Liver (tissue), 8 donors: ENCODE measurements at regions not wholly inside any gene's neighbourhood (a gene's known extent, or its start where the extent isn't known, plus 50 kb on each side); places are given as distances from the start of the nearest gene placed in this dataset.

Source experiments
- DNase-seq: peaks from one replicate; pipeline ENCODE4 v3.0.0-alpha.2; 2017; ENCODE audit warnings: low spot score
- H3K27ac ChIP-seq, 2 donors: one replicate each; pipeline ENCODE4 v1.7.0; 2013; ENCODE audit warnings: inconsistent platforms in 2 of 2, low read length in 2 of 2, control low read depth in 1 of 2, low read depth in 1 of 2, mild to moderate bottlenecking in 1 of 2
- H3K27me3 ChIP-seq, 4 donors: one replicate each; pipeline versions ENCODE4 v1.6.1 to v1.7.0; 2013; ENCODE audit warnings: low read length in 3 of 4, inconsistent platforms in 1 of 4, mild to moderate bottlenecking in 1 of 4, moderate library complexity in 1 of 4; ENCODE audit not compliant: control insufficient read depth in 4 of 4, insufficient read depth in 4 of 4
- H3K36me3 ChIP-seq, 4 donors: one replicate each; pipeline versions ENCODE4 v1.6.1 to v1.7.0; 2013; ENCODE audit warnings: low read length in 3 of 4, mild to moderate bottlenecking in 3 of 4, low read depth in 1 of 4, moderate library complexity in 1 of 4; ENCODE audit not compliant: control insufficient read depth in 4 of 4, insufficient read depth in 3 of 4
- H3K4me1 ChIP-seq, 4 donors: one replicate each; pipeline versions ENCODE4 v1.6.1 to v1.7.0; 2013; ENCODE audit warnings: low read length in 3 of 4, mild to moderate bottlenecking in 3 of 4, moderate library complexity in 1 of 4; ENCODE audit not compliant: control insufficient read depth in 4 of 4, insufficient read depth in 4 of 4
- H3K4me3 ChIP-seq, 3 donors: one replicate each; pipeline versions ENCODE4 v1.6.1 to v1.7.0; 2013; ENCODE audit warnings: low read length in 3 of 3, control low read depth in 1 of 3, low read depth in 1 of 3, mild to moderate bottlenecking in 1 of 3
- H3K9ac ChIP-seq, 2 donors: one replicate each; pipeline ENCODE4 v1.7.0; 2013; ENCODE audit warnings: low read length in 2 of 2, mild to moderate bottlenecking in 2 of 2, moderate library complexity in 2 of 2, control low read depth in 1 of 2, low read depth in 1 of 2
- H3K9me3 ChIP-seq, 4 donors: one replicate each; pipeline versions ENCODE4 v1.6.1 to v1.7.0; 2013; ENCODE audit warnings: low read length in 3 of 4; ENCODE audit not compliant: control insufficient read depth in 4 of 4
- ATF3 ChIP-seq: IDR thresholded peaks from 2 replicates; pipeline ENCODE4 v1.6.1; 2016; ENCODE audit warnings: antibody characterized with exemption
- CTCF ChIP-seq: fragments of 150-350 bp; IDR thresholded peaks from 2 replicates; pipeline ENCODE4 v1.5.1; 2017; ENCODE audit warnings: improper control_type of control experiment, low read depth, low read length; ENCODE audit not compliant: missing input control
- EGR1 ChIP-seq, 2 donors: IDR thresholded peaks; 2 replicates each; pipeline ENCODE4 v1.6.1; 2016 to 2018; ENCODE audit warnings: antibody characterized with exemption in 2 of 2, low read depth in 2 of 2
- FOXA1 ChIP-seq: IDR thresholded peaks from 2 replicates; pipeline ENCODE4 v1.6.1; 2016; ENCODE audit warnings: antibody characterized with exemption
- GABPA ChIP-seq, 2 donors: IDR thresholded peaks in 1 of 2; conservative IDR thresholded peaks in 1 of 2; 2 replicates each; pipeline ENCODE4 v1.6.1; 2016; ENCODE audit warnings: antibody characterized with exemption in 2 of 2, mild to moderate bottlenecking in 1 of 2, moderate library complexity in 1 of 2
- HNF4G ChIP-seq: IDR thresholded peaks from 2 replicates; pipeline ENCODE4 v1.6.1; 2016; ENCODE audit warnings: antibody characterized with exemption
- JUND ChIP-seq, 2 donors: IDR thresholded peaks; 2 replicates each; pipeline ENCODE4 v1.6.1; 2016; ENCODE audit warnings: antibody characterized with exemption in 2 of 2
- MAX ChIP-seq: IDR thresholded peaks from 2 replicates; pipeline ENCODE4 v1.6.1; 2016; ENCODE audit warnings: antibody characterized with exemption
- NR2F2 ChIP-seq: IDR thresholded peaks from 2 replicates; pipeline ENCODE4 v1.6.1; 2016; ENCODE audit warnings: antibody characterized with exemption
- RAD21 ChIP-seq, 2 donors: IDR thresholded peaks; 2 replicates each; pipeline ENCODE4 v1.6.1; 2016; ENCODE audit warnings: antibody characterized with exemption in 2 of 2, mild to moderate bottlenecking in 2 of 2
- REST ChIP-seq: IDR thresholded peaks from 2 replicates; pipeline ENCODE4 v1.6.1; 2016; ENCODE audit warnings: antibody characterized with exemption, mild to moderate bottlenecking
- TAF1 ChIP-seq: conservative IDR thresholded peaks from 2 replicates; pipeline ENCODE4 v1.6.1; 2016; ENCODE audit warnings: antibody characterized with exemption, mild to moderate bottlenecking
- YY1 ChIP-seq: IDR thresholded peaks from 2 replicates; pipeline ENCODE4 v1.6.1; 2016; ENCODE audit warnings: antibody characterized with exemption, mild to moderate bottlenecking
- WGBS: extraction: QIAGEN DNeasy Blood & Tissue Kit; methylation state at CpG from one replicate; pipeline ENCODE4 v1.1.7; 2013; 5-methylcytosine and 5-hydroxymethylcytosine counted together
- donor health status: healthy.
- donor health status: healthy.
- donor health status: healthy.
- donor health status: healthy.
- donor health status: healthy.

GRCh38 chr16:73599351-73599750 is 551.4 kb upstream of the ZFHX3 start (continued):
- no peak for TF ChIP-seq REST

- Histone ChIP-seq H3K27ac (no peak overlapping the region), H3K9ac (no peak overlapping the region), H3K4me3 (no peak overlapping the region), H3K27me3 (no peaks in the 10 kb centered on the region), H3K9me3 (peaks cover 0 to 3% (median 0%) of the 10 kb centered on the region in 4 donors), H3K36me3 (peaks cover 0 to 2% (median 0%) of the 10 kb centered on the region in 4 donors), H3K4me1 (no peaks in the 10 kb centered on the region)
- no peak for TF ChIP-seq HNF4G
- TF ChIP-seq NR2F2, result no peak
- TF ChIP-seq JUND (IDR thresholded peaks at IDR 0.05), result no peak
- no peak for TF ChIP-seq REST
- TF ChIP-seq ATF3, result no peak
- no peak for TF ChIP-seq GABPA (IDR thresholded peaks at IDR 0.05 in 1 of 2, conservative IDR thresholded peaks at IDR 0.05 in 1 of 2)
- DNase-seq, result no peak
- 71% methylated on average over 1 of the region's 1 CpG for WGBS
These were observed 536.2 kb upstream of the ZFHX3 start for GRCh38 chr16:73584157-73584556.

- Histone ChIP-seq H3K36me3 (no peaks in the 10 kb centered on the region), H3K9ac (no peak overlapping the region), H3K27me3 (peaks cover 0 to 11% (median 1%) of the 10 kb centered on the region in 4 donors), H3K27ac (no peak overlapping the region), H3K4me3 (no peak overlapping the region), H3K4me1 (no peaks in the 10 kb centered on the region), H3K9me3 (no peaks in the 10 kb centered on the region)
- 53% methylated on average over 8 of the region's 8 CpGs for WGBS
- DNase-seq, result no peak
- TF ChIP-seq RAD21 (IDR thresholded peaks at IDR 0.05) (no peak), REST (no peak), EGR1 (IDR thresholded peaks at IDR 0.05; ENCODE audit: low read depth in 2 of 2) (no peak), NR2F2 (no peak), CTCF (no peak), TAF1 (no peak), GABPA (IDR thresholded peaks at IDR 0.05 in 1 of 2, conservative IDR thresholded peaks at IDR 0.05 in 1 of 2) (no peak), ATF3 (no peak), YY1 (no peak), MAX (no peak), FOXA1 (no peak)
These were observed 524.4 kb upstream of the ZFHX3 start for GRCh38 chr16:73572135-73572828.
